ENCODE measurements at regions not wholly inside any gene's neighbourhood (a gene's known extent, or its start where the extent isn't known, plus 50 kb on each side); places are given as distances from the start of the nearest gene placed in this dataset.

- no peak overlapping the region for H2BK20ac ChIP-seq (ENCODE audit: low read length)
- CTCF ChIA-PET (ENCODE audit: partially characterized antibody): no interaction called here
Observed at GRCh38 chr5:123929055-123929474, 417.1 kb downstream of the CSNK1G3 start.

More at GRCh38 chr5:123929055-123929474, 417.1 kb downstream of the CSNK1G3 start:
- Histone ChIP-seq H4K20me1 (replicated peaks in 1 of 2; ENCODE audit: control insufficient read depth in 1 of 2, insufficient read depth in 2 of 2, low read length in 2 of 2) (no peaks in the 10 kb centered on the region), H3K4ac (replicated peaks; ENCODE audit: insufficient read length, low read depth, low read length) (no peak overlapping the region), H3K9ac (replicated peaks in 1 of 4; ENCODE audit: extremely low read depth in 1 of 4, low read depth in 3 of 4, low read length in 3 of 4) (no peak overlapping the region), H3K14ac (ENCODE audit: insufficient read length) (no peak overlapping the region), H3K79me2 (ENCODE audit: control insufficient read depth in 1 of 2, insufficient read depth in 2 of 2, low read length in 2 of 2) (no peaks in the 10 kb centered on the region), H3K4me1 (replicated peaks in 1 of 4; ENCODE audit: control insufficient read depth in 3 of 4, insufficient read depth in 4 of 4, low read length in 3 of 4) (no peaks in the 10 kb centered on the region), H2BK5ac (ENCODE audit: low read depth, low read length) (no peak overlapping the region), H3K18ac (ENCODE audit: extremely low read depth, low read length) (no peak overlapping the region), H3K23me2 (ENCODE audit: low read depth, low read length) (no peaks in the 10 kb centered on the region), H3K4me3 (ENCODE audit: extremely low read depth in 1 of 4, insufficient read depth in 2 of 4, low read depth in 3 of 4, low read length in 4 of 4) (no peak overlapping the region), H2BK15ac (ENCODE audit: low read length) (no peak overlapping the region), H4K91ac (replicated peaks; ENCODE audit: insufficient read length, low read length) (no peak overlapping the region), H2BK120ac (replicated peaks; ENCODE audit: low read depth, low read length) (no peak overlapping the region), H2AFZ (ENCODE audit: low read length) (no peak overlapping the region), H3K4me2 (ENCODE audit: insufficient read depth in 1 of 2, low read depth in 2 of 2, low read length in 2 of 2) (no peak overlapping the region), H3K56ac (replicated peaks; ENCODE audit: insufficient read length, low read depth, low read length) (no peak overlapping the region), H2AK5ac (ENCODE audit: low read depth, low read length) (no peak overlapping the region), H3K23ac (ENCODE audit: insufficient read length) (no peak overlapping the region), H2BK12ac (ENCODE audit: low read depth, low read length) (no peak overlapping the region), H3K79me1 (ENCODE audit: low read depth, low read length) (no peaks in the 10 kb centered on the region), H4K5ac (ENCODE audit: insufficient read length, low read depth, low read length) (no peak overlapping the region), H4K8ac (ENCODE audit: extremely low read depth, insufficient read depth, low read length) (no peak overlapping the region), H3K36me3 (ENCODE audit: control insufficient read depth in 2 of 4, insufficient read depth in 4 of 4, low read length in 3 of 4) (no peaks in the 10 kb centered on the region), H3K9me3 (ENCODE audit: insufficient read depth in 2 of 2, low read depth in 1 of 2, low read length in 1 of 2) (no peaks in the 10 kb centered on the region; a peak in 1 of 4 replicates), H3K27ac (ENCODE audit: low read depth, low read length) (no peak overlapping the region), H3K27me3 (replicated peaks in 1 of 4; ENCODE audit: control insufficient read depth in 3 of 4, extremely low read depth in 1 of 4, insufficient read depth in 3 of 4, low read length in 3 of 4) (no peaks in the 10 kb centered on the region)
- FAIRE-seq (peak; percentile 19), DNase-seq (ENCODE audit: low read depth in 1 of 2, low spot score in 2 of 2) (no peak)
- POLR2A ChIA-PET (ENCODE audit: partially characterized antibody): no interaction called here
- 94% methylated on average over 1 of the region's 1 CpG; no CpG with 5 or more reads in 1 of the 2 experiments for WGBS, 2 experiments (ENCODE audit: extremely low coverage in 1 of 2, insufficient coverage in 1 of 2, insufficient read length in 1 of 2, insufficient replicate concordance in 2 of 2, low coverage in 1 of 2, low lambda C conversion rate in 2 of 2, missing lambda C conversion rate in 1 of 2)
- no peak for TF ChIP-seq GABPA (IDR thresholded peaks at IDR 0.05; ENCODE audit: borderline replicate concordance, insufficient read depth, low read length)
- TF ChIP-seq CBX5 (IDR thresholded peaks at IDR 0.05; ENCODE audit: low read depth, low read length): no peak
- no peak for TF ChIP-seq RNF2 (IDR thresholded peaks at IDR 0.05; ENCODE audit: borderline replicate concordance, low read depth, low read length, missing control alignments, poor library complexity, severe bottlenecking)
- TF ChIP-seq SIRT6 (IDR thresholded peaks at IDR 0.05; ENCODE audit: low read length): no peak
- no peak for TF ChIP-seq RXRA (IDR thresholded peaks at IDR 0.05; ENCODE audit: insufficient read depth, low read depth, low read length)
- TF ChIP-seq ATF2 (IDR thresholded peaks at IDR 0.05; ENCODE audit: low read length): no peak

All from H1 (cell line).